OCI-LY7 (cell line): ENCODE measurements at regions not wholly inside any gene's neighbourhood (a gene's known extent, or its start where the extent isn't known, plus 50 kb on each side); places are given as distances from the start of the nearest gene placed in this dataset.

Source experiments
- CTCF ChIP-seq: fragments of 200-600 bp; sonication (generic); conservative IDR thresholded peaks from 2 replicates; pipeline ENCODE4 v1.5.1; 2014; ENCODE audit warnings: mild to moderate bottlenecking, antibody characterized with exemption, low read length, moderate library complexity, mixed read lengths
- EZH2phosphoT487 ChIP-seq: fragments of 200-600 bp; sonication (generic); IDR thresholded peaks from 2 replicates; pipeline ENCODE4 v1.6.1; 2018; ENCODE audit warnings: low read depth, borderline replicate concordance, mild to moderate bottlenecking, mixed run types, antibody characterized with exemption, low read length, moderate library complexity, mixed read lengths

GRCh38 chr4:171378323-171378722 lies 434.9 kb upstream of the GALNTL6 start:
- TF ChIP-seq CTCF (no peak), EZH2phosphoT487 (no peak)
